CD14-positive monocyte (primary cell): ENCODE measurements at regions not wholly inside any gene's neighbourhood (a gene's known extent, or its start where the extent isn't known, plus 50 kb on each side); places are given as distances from the start of the nearest gene placed in this dataset.

Experiments
- DNase-seq, 3 donors: peaks; one replicate each; pipeline ENCODE4 v3.0.0-alpha.2; 2011 to 2022
- H2AFZ ChIP-seq: 2 replicates; pipeline ENCODE4 v1.6.0; 2012; ENCODE audit warnings: mild to moderate bottlenecking, low read depth, low read length, inconsistent platforms; ENCODE audit not compliant: insufficient read depth, poor library complexity, severe bottlenecking
- H3K27ac ChIP-seq, 2 donors: 1 replicate in 1 of 2; 2 replicates in 1 of 2; pipeline ENCODE4 v1.5.1; 2012 to 2013; ENCODE audit warnings: low read length in 2 of 2, control low read depth in 1 of 2, inconsistent platforms in 1 of 2, low read depth in 1 of 2, mild to moderate bottlenecking in 1 of 2
- H3K27me3 ChIP-seq, 2 donors: one replicate each; pipeline versions ENCODE4 v1.6.0 to v1.6.1; 2011 to 2013; ENCODE audit warnings: low read length in 2 of 2; ENCODE audit not compliant: control insufficient read depth in 2 of 2, insufficient read depth in 2 of 2
- H3K36me3 ChIP-seq, 2 donors: replicated peaks in 1 of 2; 1 replicate in 1 of 2; 2 replicates in 1 of 2; pipeline versions ENCODE4 v1.5.1 to v1.6.1; 2012 to 2013; ENCODE audit warnings: low read length in 2 of 2, control low read depth in 1 of 2, inconsistent platforms in 1 of 2, mild to moderate bottlenecking in 1 of 2; ENCODE audit not compliant: insufficient read depth in 2 of 2, control insufficient read depth in 1 of 2
- H3K4me1 ChIP-seq, 2 donors: 1 replicate in 1 of 2; 2 replicates in 1 of 2; pipeline versions ENCODE4 v1.5.1 to v1.6.1; 2012 to 2013; ENCODE audit warnings: low read length in 2 of 2, control low read depth in 1 of 2, inconsistent platforms in 1 of 2, mild to moderate bottlenecking in 1 of 2, moderate library complexity in 1 of 2; ENCODE audit not compliant: insufficient read depth in 2 of 2, control insufficient read depth in 1 of 2
- H3K4me2 ChIP-seq: replicated peaks from 2 replicates; pipeline ENCODE3; 2012; ENCODE audit warnings: low read length, moderate library complexity, mild to moderate bottlenecking; ENCODE audit not compliant: poor library complexity, severe bottlenecking; ENCODE audit errors: extremely low read depth
- H3K4me3 ChIP-seq, 3 experiments: fragments of 200-600 bp in 1 of 3; sonication (generic) in 1 of 3; replicated peaks in 1 of 3; 1 replicate in 2 of 3; 2 replicates in 1 of 3; pipeline ENCODE4 v1.5.1; 2011 to 2013; ENCODE audit warnings: low read length in 3 of 3, mild to moderate bottlenecking in 3 of 3, control low read depth in 2 of 3, low read depth in 2 of 3, inconsistent platforms in 1 of 3, moderate library complexity in 1 of 3
- H3K79me2 ChIP-seq: 2 replicates; pipeline ENCODE4 v1.6.0; 2012; ENCODE audit warnings: mild to moderate bottlenecking, control low read depth, inconsistent platforms, low read length, moderate library complexity; ENCODE audit not compliant: insufficient read depth
- H3K9ac ChIP-seq: 2 replicates; pipeline ENCODE4 v1.6.0; 2017; ENCODE audit warnings: low read length, mild to moderate bottlenecking; ENCODE audit not compliant: insufficient read depth, poor library complexity, severe bottlenecking
- H3K9me3 ChIP-seq, 2 donors: replicated peaks in 1 of 2; 1 replicate in 1 of 2; 2 replicates in 1 of 2; pipeline versions ENCODE4 v1.5.1 to v1.6.1; 2012 to 2013; ENCODE audit warnings: low read length in 2 of 2, control low read depth in 1 of 2; ENCODE audit not compliant: control insufficient read depth in 1 of 2, insufficient read depth in 1 of 2
- H4K20me1 ChIP-seq: 2 replicates; pipeline ENCODE4 v1.6.0; 2012; ENCODE audit warnings: mild to moderate bottlenecking, low read length, control low read depth, moderate library complexity; ENCODE audit not compliant: insufficient read depth
- H3K27ac Mint-ChIP-seq, 7 donors: one replicate each; pipeline ENCODE4 v1.8.0; 2020; ENCODE audit warnings: mild to moderate bottlenecking in 7 of 7, mixed read lengths in 7 of 7, moderate library complexity in 6 of 7, inconsistent platforms in 2 of 7
- H3K27me3 Mint-ChIP-seq, 3 donors: one replicate each; pipeline ENCODE4 v1.8.0; 2021 to 2022; ENCODE audit warnings: low read depth in 3 of 3, mild to moderate bottlenecking in 3 of 3, mixed read lengths in 3 of 3, moderate library complexity in 3 of 3, inconsistent platforms in 1 of 3
- H3K36me3 Mint-ChIP-seq, 2 donors: one replicate each; pipeline ENCODE4 v1.8.0; 2020; ENCODE audit warnings: mixed read lengths in 2 of 2, inconsistent platforms in 1 of 2, mild to moderate bottlenecking in 1 of 2
- H3K4me1 Mint-ChIP-seq: one replicate; pipeline ENCODE4 v1.8.0; 2020; ENCODE audit warnings: mild to moderate bottlenecking, mixed read lengths
- H3K4me3 Mint-ChIP-seq, 2 donors: one replicate each; pipeline ENCODE4 v1.8.0; 2020; ENCODE audit warnings: mild to moderate bottlenecking in 2 of 2, mixed read lengths in 2 of 2, moderate library complexity in 1 of 2
- H3K9me3 Mint-ChIP-seq, 7 donors: one replicate each; pipeline ENCODE4 v1.8.0; 2020 to 2022; ENCODE audit warnings: mixed read lengths in 7 of 7, mild to moderate bottlenecking in 6 of 7, moderate library complexity in 6 of 7, inconsistent platforms in 2 of 7
- CTCF ChIP-seq: fragments of 200-600 bp; IDR thresholded peaks from one replicate; pipeline ENCODE4 v1.8.0; 2022; ENCODE audit warnings: antibody characterized with exemption, mild to moderate bottlenecking
- WGBS: methylation state at CpG from one replicate; pipeline ENCODE4 v1.1.5; 2013; ENCODE audit warnings: missing lambda C conversion rate; ENCODE audit not compliant: insufficient coverage; 5-methylcytosine and 5-hydroxymethylcytosine counted together
- intact Hi-C, 2 donors: fragments of 100-400 bp; cut with micrococcal nuclease; formaldehyde crosslinking; loops; one replicate each; pipeline versions ENCODE4 v1.15.0 to v1.15.1; 2023

- Histone ChIP-seq H3K36me3 (no peaks in the 10 kb centered on the region), H3K4me2 (no peak overlapping the region), H3K4me3 (no peak overlapping the region), H2AFZ (no peak overlapping the region), H3K9ac (no peak overlapping the region), H3K4me1 (no peaks in the 10 kb centered on the region), H3K27ac (no peak overlapping the region), H3K79me2 (no peaks in the 10 kb centered on the region), H3K9me3 (peaks cover 0 to 4% of the 10 kb centered on the region in 2 donors), H4K20me1 (no peaks in the 10 kb centered on the region), H3K27me3 (no peaks in the 10 kb centered on the region)
- TF ChIP-seq CTCF, result no peak
- Mint-ChIP-seq H3K27ac (no peak overlapping the region), H3K27me3 (peaks cover 0 to 1% (median 0%) of the 10 kb centered on the region in 3 donors), H3K4me3 (no peak overlapping the region), H3K36me3 (no peaks in the 10 kb centered on the region), H3K4me1 (no peaks in the 10 kb centered on the region), H3K9me3 (peaks cover 0 to 4% (median 0%) of the 10 kb centered on the region in 7 donors)
- WGBS, result 92% methylated on average over 3 of the region's 4 CpGs
- intact Hi-C loops, result no loop called here
- DNase-seq, result no peak
These were observed 549.9 kb downstream of the DSC3 start for GRCh38 chr18:30492552-30493129.

GRCh38 chr18:30491815-30492551 lies 550.6 kb downstream of the DSC3 start:
- H3K36me3 ChIP-seq, result no peaks in the 10 kb centered on the region
- no peak overlapping the region for H3K27ac Mint-ChIP-seq
- H3K27me3 ChIP-seq, result no peaks in the 10 kb centered on the region
- DNase-seq, result no peak
- H3K36me3 Mint-ChIP-seq, result no peaks in the 10 kb centered on the region
- no peak for TF ChIP-seq CTCF
- intact Hi-C loops, result no loop called here
- no peak overlapping the region for H3K4me3 Mint-ChIP-seq
- H3K4me1 ChIP-seq, result no peaks in the 10 kb centered on the region
- no peak overlapping the region for H3K27ac ChIP-seq
- H2AFZ ChIP-seq, result no peak overlapping the region
- WGBS, result 67% methylated on average over 1 of the region's 3 CpGs
- H3K4me1 Mint-ChIP-seq, result no peaks in the 10 kb centered on the region
- H3K79me2 ChIP-seq, result no peaks in the 10 kb centered on the region
- no peak overlapping the region for H3K4me2 ChIP-seq
- no peaks in the 10 kb centered on the region for H4K20me1 ChIP-seq
- peaks cover 0 to 4% (median 0%) of the 10 kb centered on the region in 7 donors for H3K9me3 Mint-ChIP-seq
- no peak overlapping the region for H3K4me3 ChIP-seq
- peaks cover 0 to 1% (median 0%) of the 10 kb centered on the region in 3 donors for H3K27me3 Mint-ChIP-seq
- peaks cover 0 to 4% of the 10 kb centered on the region in 2 donors for H3K9me3 ChIP-seq
- H3K9ac ChIP-seq, result no peak overlapping the region
